ENCODE measurements at regions not wholly inside any gene's neighbourhood (a gene's known extent, or its start where the extent isn't known, plus 50 kb on each side); places are given as distances from the start of the nearest gene placed in this dataset.

GRCh38 chr3:147002721-147003120 lies 397.6 kb upstream of the PLSCR5 start:
- FAIRE-seq = no peak
- no peak for TF ChIP-seq POLR2A (IDR thresholded peaks at IDR 0.05; ENCODE audit: low read depth, low read length)

GRCh38 chr3:147000274-147000673 lies 395.1 kb upstream of the PLSCR5 start:
- TF ChIP-seq POLR2A (IDR thresholded peaks at IDR 0.05; ENCODE audit: low read depth, low read length) = no peak
- no peak for DNase-seq (ENCODE audit: insufficient read length, low spot score)
- no peak for FAIRE-seq

More at GRCh38 chr3:147002721-147003120, 397.6 kb upstream of the PLSCR5 start:
- DNase-seq (ENCODE audit: insufficient read length, low spot score) = no peak

GRCh38 chr3:146991907-146992306 lies 386.8 kb upstream of the PLSCR5 start:
- no peak for TF ChIP-seq POLR2A (IDR thresholded peaks at IDR 0.05; ENCODE audit: low read depth, low read length)
- DNase-seq (ENCODE audit: insufficient read length, low spot score) = no peak
- FAIRE-seq = no peak

- TF ChIP-seq POLR2A (IDR thresholded peaks at IDR 0.05; ENCODE audit: low read depth, low read length) = no peak
- DNase-seq (ENCODE audit: insufficient read length, low spot score) (no peak), FAIRE-seq (no peak)
Measured at GRCh38 chr3:146975476-146975875, 370.3 kb upstream of the PLSCR5 start.

- TF ChIP-seq POLR2A (IDR thresholded peaks at IDR 0.05; ENCODE audit: low read depth, low read length) = no peak
- FAIRE-seq = no peak
- DNase-seq (ENCODE audit: insufficient read length, low spot score) = no peak
Measured at GRCh38 chr3:146975032-146975431, 369.9 kb upstream of the PLSCR5 start.

- TF ChIP-seq POLR2A (IDR thresholded peaks at IDR 0.05; ENCODE audit: low read depth, low read length) = no peak
- FAIRE-seq (no peak), DNase-seq (ENCODE audit: insufficient read length, low spot score) (no peak)
Measured at GRCh38 chr3:146974001-146974400, 368.9 kb upstream of the PLSCR5 start.

GRCh38 chr3:146972726-146973125 lies 367.6 kb upstream of the PLSCR5 start:
- no peak for FAIRE-seq
- DNase-seq (ENCODE audit: insufficient read length, low spot score) = no peak
- TF ChIP-seq POLR2A (IDR thresholded peaks at IDR 0.05; ENCODE audit: low read depth, low read length) = no peak

- DNase-seq (ENCODE audit: insufficient read length, low spot score) (no peak), FAIRE-seq (no peak)
- TF ChIP-seq POLR2A (IDR thresholded peaks at IDR 0.05; ENCODE audit: low read depth, low read length) = no peak
Measured at GRCh38 chr3:146970236-146970635, 365.1 kb upstream of the PLSCR5 start.

- FAIRE-seq (no peak), DNase-seq (ENCODE audit: insufficient read length, low spot score) (no peak)
- TF ChIP-seq POLR2A (IDR thresholded peaks at IDR 0.05; ENCODE audit: low read depth, low read length) = no peak
Measured at GRCh38 chr3:146969356-146969755, 364.2 kb upstream of the PLSCR5 start.

GRCh38 chr3:146968204-146968651 lies 363.1 kb upstream of the PLSCR5 start:
- peak; percentile 95 for FAIRE-seq
- DNase-seq (ENCODE audit: insufficient read length, low spot score) = peak; percentile 12
- TF ChIP-seq POLR2A (IDR thresholded peaks at IDR 0.05; ENCODE audit: low read depth, low read length) = no peak

- DNase-seq (ENCODE audit: insufficient read length, low spot score) (no peak), FAIRE-seq (no peak)
- TF ChIP-seq POLR2A (IDR thresholded peaks at IDR 0.05; ENCODE audit: low read depth, low read length) = no peak
Measured at GRCh38 chr3:146967783-146968182, 362.6 kb upstream of the PLSCR5 start.

- no peak for DNase-seq (ENCODE audit: insufficient read length, low spot score)
- FAIRE-seq = no peak
- no peak for TF ChIP-seq POLR2A (IDR thresholded peaks at IDR 0.05; ENCODE audit: low read depth, low read length)
Measured at GRCh38 chr3:146966124-146966523, 361.0 kb upstream of the PLSCR5 start.

GRCh38 chr3:146953511-146953981 lies 348.4 kb upstream of the PLSCR5 start:
- DNase-seq (ENCODE audit: insufficient read length, low spot score) (no peak), FAIRE-seq (no peak)
- TF ChIP-seq POLR2A (IDR thresholded peaks at IDR 0.05; ENCODE audit: low read depth, low read length) = no peak

- FAIRE-seq (no peak), DNase-seq (ENCODE audit: insufficient read length, low spot score) (no peak)
- no peak for TF ChIP-seq POLR2A (IDR thresholded peaks at IDR 0.05; ENCODE audit: low read depth, low read length)
Measured at GRCh38 chr3:146948985-146949384, 343.8 kb upstream of the PLSCR5 start.

- no peak for FAIRE-seq
- DNase-seq (ENCODE audit: insufficient read length, low spot score) = no peak
- no peak for TF ChIP-seq POLR2A (IDR thresholded peaks at IDR 0.05; ENCODE audit: low read depth, low read length)
Measured at GRCh38 chr3:146948186-146948585, 343.0 kb upstream of the PLSCR5 start.

- DNase-seq (ENCODE audit: insufficient read length, low spot score) = no peak
- no peak for FAIRE-seq
- no peak for TF ChIP-seq POLR2A (IDR thresholded peaks at IDR 0.05; ENCODE audit: low read depth, low read length)
Measured at GRCh38 chr3:146929696-146930095, 324.6 kb upstream of the PLSCR5 start.

Measured in H54 (cell line).